ENCODE measurements at regions not wholly inside any gene's neighbourhood (a gene's known extent, or its start where the extent isn't known, plus 50 kb on each side); places are given as distances from the start of the nearest gene placed in this dataset.
A peak's percentile ranks its signal among the peaks of the same experiment; 100 is the strongest.
"Not testable (repeated sequence)": the region's sequence is repeated elsewhere in the genome, so short reads cannot be mapped to it uniquely, and the experiment has no call there.

- intact Hi-C loops (cut with DNase I): no loop called here
- DNase-seq: no peak
Observed at GRCh38 chr4:158313566-158313965, 103.3 kb downstream of the TMEM144 start.

- DNase-seq: no peak
- intact Hi-C loops (cut with DNase I): no loop called here
Observed at GRCh38 chr4:158314756-158315487, 104.6 kb downstream of the TMEM144 start.

DNA sequence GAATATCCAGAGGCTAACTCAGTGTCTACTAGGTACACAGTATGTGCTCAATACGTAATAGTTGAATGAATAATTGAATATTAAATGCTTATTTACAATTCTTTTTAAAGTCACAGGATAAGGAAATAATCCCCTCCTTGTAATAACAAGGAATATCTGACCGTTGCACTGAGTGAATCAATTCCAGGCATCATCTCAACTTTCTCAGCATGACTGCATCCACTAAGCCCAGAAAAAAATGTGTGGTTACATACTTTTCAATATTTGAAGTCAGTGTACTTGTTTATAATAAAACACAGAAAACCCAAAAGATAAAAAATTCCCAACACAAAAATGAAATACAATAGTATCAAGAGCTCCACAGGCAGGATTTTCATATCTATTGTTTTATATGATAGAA is 105.4 kb downstream of the TMEM144 start:
- no peak for DNase-seq
- intact Hi-C loops (cut with DNase I): no loop called here

DNA sequence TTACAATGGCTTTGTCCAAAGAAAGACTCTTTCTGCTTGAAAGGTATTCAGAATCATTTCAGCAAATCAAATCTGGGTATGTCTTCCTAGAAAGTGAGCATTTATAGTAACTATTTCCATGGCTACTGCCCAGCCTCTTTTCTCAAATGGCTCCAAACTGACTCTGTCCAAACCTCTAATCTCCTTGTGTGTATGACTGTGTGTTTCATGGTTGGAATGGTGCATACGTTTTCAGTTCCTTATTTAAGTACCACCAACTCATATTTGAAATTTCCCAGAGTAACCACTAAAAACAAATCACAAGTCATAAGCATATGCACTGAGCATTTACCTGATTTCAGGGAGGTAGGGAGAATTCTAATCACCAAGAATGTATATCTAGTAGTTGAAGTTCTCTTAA is 106.0 kb downstream of the TMEM144 start:
- intact Hi-C loops (cut with DNase I): no loop called here
- no peak for DNase-seq

GRCh38 chr4:158319880-158320279 is 109.6 kb downstream of the TMEM144 start:
- DNase-seq: no peak
- intact Hi-C loops (cut with DNase I): no loop called here

DNA sequence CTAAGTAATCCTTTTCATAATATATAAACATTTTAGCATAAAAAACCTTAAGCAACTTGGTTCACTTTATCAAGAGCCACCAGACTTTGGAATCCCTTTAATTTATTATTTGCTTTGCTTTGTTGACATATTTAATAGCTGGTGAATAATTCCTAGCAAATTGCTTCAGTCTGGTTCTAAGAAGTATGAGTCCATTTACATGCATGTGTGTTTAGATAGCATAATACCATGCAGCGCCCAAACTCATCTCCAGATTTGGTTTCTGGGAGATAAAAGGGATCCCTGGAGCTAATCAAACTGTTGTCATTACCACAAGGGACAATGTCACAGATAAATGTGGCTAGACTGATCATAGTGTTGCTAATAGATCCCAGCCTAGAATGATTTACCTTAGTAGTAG is 111.8 kb downstream of the TMEM144 start:
- DNase-seq: no peak
- intact Hi-C loops (cut with DNase I): no loop called here

GRCh38 chr4:158327525-158327924 is 117.2 kb downstream of the TMEM144 start:
- DNase-seq: no peak
- intact Hi-C loops (cut with DNase I): no loop called here

- DNase-seq: no peak
- intact Hi-C loops (cut with DNase I): no loop called here
Observed at GRCh38 chr4:158331863-158332262, 121.6 kb downstream of the TMEM144 start.

DNA sequence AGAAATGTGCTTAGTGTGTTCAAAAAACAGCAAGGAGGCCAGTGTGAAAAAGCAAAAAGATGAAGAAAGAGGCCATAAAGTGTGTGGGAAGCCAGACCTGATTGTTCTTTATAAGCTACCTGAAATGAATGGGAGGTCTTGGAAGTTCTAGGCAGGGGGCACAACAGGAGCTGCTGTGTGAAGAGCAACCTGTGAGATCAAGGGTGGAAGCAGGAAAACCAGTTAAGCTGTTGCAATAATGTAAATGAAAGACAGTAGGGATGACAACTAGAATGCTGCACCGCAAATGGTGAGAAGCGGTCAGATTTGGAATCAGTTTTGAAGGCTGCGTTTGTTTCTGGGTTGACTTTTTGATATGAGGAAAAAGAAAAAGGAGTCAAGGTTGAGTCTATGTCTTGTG is 123.5 kb downstream of the TMEM144 start:
- DNase-seq: no peak
- intact Hi-C loops (cut with DNase I): no loop called here

GRCh38 chr4:158341896-158342295 is 131.6 kb downstream of the TMEM144 start:
- intact Hi-C loops (cut with DNase I): no loop called here
- DNase-seq: no peak

DNA sequence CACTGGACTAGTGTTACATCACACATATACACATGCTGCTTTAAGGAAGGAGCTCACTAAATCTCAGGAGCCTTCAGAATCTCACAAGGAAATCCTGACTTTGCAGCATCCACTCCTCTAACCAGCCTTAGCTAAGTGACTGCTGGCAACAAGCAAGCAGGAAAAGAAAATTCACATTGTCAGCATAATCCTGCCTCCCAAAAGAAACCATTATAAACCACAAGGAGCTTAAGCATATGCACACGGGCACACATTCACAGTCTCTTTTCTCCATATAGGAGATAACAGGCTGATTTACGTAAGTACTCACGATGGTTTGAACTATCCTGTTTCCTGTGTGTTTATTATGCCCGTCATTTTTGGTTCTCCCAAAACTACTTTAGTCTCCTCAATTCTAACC is 136.3 kb downstream of the TMEM144 start:
- no peak for DNase-seq
- intact Hi-C loops (cut with DNase I): no loop called here

DNA sequence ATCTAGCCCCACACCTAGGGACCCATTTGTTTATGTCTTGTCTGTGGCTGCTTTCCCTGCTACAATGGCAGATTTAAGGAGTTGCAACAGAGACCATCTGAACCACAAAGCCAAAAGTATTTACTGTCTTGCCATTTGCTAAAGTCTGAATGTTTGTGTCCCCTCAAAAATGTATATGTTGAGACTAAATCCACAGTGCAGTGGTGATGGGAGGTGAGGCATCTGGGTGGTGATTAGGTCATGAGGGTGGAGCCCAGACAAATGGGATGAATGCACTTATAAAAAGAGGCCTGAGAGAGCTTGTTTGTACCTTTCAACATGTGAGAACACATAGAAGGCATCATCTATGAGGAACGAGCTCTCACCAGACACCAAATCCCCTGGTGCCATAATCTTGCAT is 137.3 kb downstream of the TMEM144 start:
- no peak for DNase-seq
- intact Hi-C loops (cut with DNase I): no loop called here

DNA sequence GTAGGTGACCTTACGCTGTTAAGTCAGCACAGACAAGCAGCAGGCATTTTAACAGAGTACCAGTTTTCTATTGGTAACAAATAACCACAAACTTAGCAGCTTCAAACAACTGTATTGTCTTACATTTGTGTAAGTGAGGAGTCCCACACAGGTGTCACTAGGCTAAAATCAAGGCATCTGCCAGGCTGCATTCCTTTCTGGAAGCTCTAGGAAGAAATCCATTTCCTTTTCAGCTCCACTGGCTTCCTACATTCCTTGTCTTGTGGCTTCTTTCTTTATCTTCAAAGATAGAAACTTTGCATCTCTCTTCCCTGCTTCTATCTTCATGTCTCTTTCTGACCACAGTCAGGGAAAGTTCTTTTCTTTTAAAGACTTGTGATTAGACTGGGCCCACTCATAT is 139.9 kb downstream of the TMEM144 start:
- DNase-seq: no peak
- intact Hi-C loops (cut with DNase I): no loop called here

GRCh38 chr4:158353541-158354304 is 143.4 kb downstream of the TMEM144 start:
- DNase-seq: peak in 8 of 42 donors; percentile 2 to 57 (median 28)
- intact Hi-C loops (cut with DNase I): no loop called here

DNA sequence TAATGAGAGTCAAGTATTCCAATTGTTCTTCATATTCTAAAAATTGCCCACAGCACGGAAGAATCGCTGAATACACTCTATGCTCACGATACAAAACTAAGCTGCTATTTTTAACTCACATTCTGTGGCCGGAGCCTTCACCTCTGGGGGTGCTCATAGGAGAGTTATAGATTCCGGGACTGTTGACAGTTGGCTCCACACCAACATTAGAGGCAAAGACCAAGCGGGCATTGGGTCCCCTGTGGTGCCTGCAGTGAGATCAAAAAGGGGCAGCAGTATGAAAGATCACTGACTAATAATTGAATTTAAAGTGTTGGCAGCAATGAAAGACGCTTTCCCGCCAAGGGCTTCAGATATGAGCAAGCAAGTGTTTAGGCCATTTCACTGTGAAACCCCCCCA is 146.0 kb downstream of the TMEM144 start:
- intact Hi-C loops (cut with DNase I): no loop called here
- no peak for DNase-seq

- intact Hi-C loops (cut with DNase I); DNase-seq: not testable (repeated sequence)
Observed at GRCh38 chr4:158367932-158368441, 153.7 kb upstream of the RXFP1 start.

- intact Hi-C loops (cut with DNase I): no loop called here
- DNase-seq: no peak
Observed at GRCh38 chr4:158371158-158371557, 150.5 kb upstream of the RXFP1 start.

DNA sequence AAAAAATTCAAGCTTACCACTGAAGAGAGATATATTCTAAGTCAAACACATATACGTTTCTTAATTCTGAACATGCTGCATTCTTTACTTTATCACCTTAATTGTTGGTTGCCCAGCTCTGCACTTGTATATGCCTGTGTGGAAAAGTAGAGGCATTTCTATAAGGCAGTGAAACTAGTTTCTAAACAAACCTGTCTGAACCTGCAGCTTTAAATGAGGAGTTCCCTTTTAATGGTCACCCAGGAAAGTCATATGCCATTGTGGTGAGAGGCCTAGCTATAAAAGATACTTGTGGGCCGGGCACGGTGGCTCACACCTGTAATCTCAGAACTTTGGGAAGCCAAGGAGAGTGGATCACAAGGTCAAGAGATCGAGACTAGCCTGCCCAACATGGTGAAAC is 147.4 kb upstream of the RXFP1 start:
- DNase-seq: no peak
- intact Hi-C loops (cut with DNase I): no loop called here

- no peak for DNase-seq
- intact Hi-C loops (cut with DNase I): no loop called here
Observed at GRCh38 chr4:158376106-158376840, 145.4 kb upstream of the RXFP1 start.

GRCh38 chr4:158384414-158384813 is 137.3 kb upstream of the RXFP1 start:
- intact Hi-C loops (cut with DNase I): no loop called here
- no peak for DNase-seq
